HG02970 (cell line): ENCODE measurements at regions not wholly inside any gene's neighbourhood (a gene's known extent, or its start where the extent isn't known, plus 50 kb on each side); places are given as distances from the start of the nearest gene placed in this dataset.
"Not testable (repeated sequence)": the region's sequence is repeated elsewhere in the genome, so short reads cannot be mapped to it uniquely, and the experiment has no call there.

Experiments
- ATAC-seq: cut with Tn5 transposase; IDR thresholded peaks from one replicate; pipeline ENCODE4 v1.9.1; 2021; ENCODE audit warnings: mild to moderate bottlenecking, moderate library complexity, moderate number of reproducible peaks; ENCODE audit not compliant: unreplicated experiment, low FRiP score

DNA sequence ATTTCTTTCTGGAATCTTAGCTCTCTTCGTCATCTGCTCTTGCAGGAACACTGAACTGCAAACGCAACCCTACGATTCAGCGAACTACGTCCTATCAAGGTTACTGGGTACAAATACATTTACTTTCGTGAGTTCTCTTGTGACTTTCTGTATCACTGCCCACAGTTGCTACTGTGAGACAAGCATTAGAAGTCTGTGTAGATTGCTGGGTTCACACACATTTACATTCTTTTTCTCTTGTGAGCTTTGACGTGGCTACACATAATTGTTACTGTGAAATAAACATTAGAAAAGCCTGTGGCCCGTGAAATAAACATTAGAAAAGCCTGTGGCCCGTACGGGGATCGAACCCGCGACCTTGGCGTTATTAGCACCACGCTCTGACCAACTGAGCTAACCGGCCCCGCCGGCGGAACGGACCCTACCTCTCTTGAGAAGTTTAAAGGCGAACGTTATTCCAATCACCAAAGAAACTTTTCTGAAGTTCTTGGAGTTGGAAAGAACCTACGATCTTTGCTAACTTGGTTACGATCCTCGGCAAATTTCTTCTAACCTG, 61.2 kb upstream of the ZNF322 start:
- not testable (repeated sequence) for ATAC-seq

DNA sequence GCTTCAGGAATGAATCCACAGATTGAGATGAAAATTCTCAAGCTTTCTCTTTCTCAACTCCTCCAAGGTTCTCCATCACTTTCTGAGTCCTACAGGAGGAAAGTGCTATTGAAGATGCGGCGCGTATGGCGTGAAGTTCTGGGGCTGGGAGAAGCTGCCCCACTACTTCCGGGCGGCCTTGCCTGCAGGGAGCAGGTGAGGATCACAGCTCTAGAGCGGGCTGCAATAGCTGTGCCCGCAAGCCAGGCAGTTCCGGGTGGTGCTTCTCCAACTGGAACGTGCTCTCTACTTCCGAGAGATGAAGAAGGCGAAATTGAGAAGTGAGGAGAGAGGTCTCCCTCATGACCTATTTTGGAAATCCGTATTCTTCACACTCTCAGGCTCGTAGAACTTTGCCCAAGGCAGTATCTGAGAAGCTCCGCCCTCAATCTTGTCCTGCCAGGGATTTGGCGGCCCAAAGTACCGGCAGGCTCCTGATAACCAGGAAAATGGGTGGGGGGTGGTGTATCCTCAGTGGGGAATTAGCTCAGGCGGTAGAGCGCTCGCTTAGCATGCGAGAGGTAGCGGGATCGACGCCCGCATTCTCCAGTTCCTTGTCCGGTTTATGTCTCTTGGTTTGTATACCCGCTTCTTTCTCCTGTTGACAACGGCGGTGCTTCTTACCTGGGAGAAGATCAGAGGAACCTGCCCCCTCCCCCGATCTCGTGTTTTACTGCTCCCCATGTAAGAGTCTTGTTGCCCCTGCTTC, 70.6 kb upstream of the ZNF322 start:
- not testable (repeated sequence) for ATAC-seq

DNA sequence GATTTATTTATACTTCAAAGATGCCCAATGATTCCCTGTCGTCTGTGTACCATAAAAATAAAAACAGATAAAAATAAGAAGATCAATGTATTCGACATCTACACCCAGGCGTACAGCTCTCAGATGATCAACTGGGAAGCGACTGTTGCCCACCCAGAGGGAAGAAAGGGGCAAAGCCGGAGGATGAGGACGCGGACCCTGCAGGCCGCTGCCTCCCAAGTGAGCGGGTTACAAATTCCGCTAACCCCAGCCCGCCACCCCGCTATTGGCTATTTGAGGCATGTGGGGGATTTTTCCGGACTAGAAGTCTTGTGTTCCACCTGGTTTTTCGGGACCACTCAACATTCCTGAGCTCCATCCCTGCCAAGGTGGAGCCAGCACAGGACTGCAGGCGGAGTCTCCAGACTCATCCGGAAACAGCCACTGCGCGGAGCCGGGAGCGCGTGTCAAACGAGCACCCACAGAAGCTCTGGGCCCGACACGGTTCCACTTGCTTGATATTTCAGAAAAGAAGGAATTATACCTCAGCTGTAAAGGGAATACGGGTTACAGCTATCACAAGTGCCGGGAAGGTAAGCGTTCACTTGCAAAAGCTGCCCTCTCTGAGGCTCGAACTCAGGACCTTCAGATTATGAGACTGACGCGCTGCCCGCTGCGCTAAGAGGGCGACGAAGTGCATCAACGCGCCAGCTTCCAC, 75.4 kb upstream of the ZNF322 start:
- ATAC-seq, result not testable (repeated sequence)

- no peak for ATAC-seq
These were observed 80.3 kb upstream of the ZNF322 start for GRCh38 chr6:26739811-26740210.

GRCh38 chr6:26743157-26743821, 83.7 kb upstream of the ZNF322 start:
- no peak for ATAC-seq

GRCh38 chr6:26743941-26744699, 84.6 kb upstream of the ZNF322 start:
- ATAC-seq, result no peak

- ATAC-seq, result not testable (repeated sequence)
These were observed 85.3 kb upstream of the ZNF322 start for GRCh38 chr6:26744837-26745282.

DNA sequence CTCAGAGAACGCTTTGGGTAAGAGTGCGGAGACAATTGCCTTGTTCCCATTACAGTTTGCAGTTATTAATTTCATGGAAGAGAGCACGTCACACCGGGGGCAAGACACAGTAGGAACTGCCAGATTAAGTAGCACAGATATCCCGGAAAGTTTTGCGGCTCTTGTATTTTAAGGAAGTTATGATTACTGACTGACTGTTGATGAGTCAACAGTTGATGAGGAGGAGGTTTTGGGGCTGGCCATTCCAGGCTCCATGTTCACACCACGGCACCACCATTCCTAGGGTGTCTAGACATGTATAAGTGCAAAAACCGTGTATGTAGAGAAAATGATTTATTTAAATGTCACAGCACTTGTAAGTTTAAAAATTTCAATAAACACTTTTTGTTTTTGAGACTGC, 86.4 kb upstream of the ZNF322 start:
- not testable (repeated sequence) for ATAC-seq

DNA sequence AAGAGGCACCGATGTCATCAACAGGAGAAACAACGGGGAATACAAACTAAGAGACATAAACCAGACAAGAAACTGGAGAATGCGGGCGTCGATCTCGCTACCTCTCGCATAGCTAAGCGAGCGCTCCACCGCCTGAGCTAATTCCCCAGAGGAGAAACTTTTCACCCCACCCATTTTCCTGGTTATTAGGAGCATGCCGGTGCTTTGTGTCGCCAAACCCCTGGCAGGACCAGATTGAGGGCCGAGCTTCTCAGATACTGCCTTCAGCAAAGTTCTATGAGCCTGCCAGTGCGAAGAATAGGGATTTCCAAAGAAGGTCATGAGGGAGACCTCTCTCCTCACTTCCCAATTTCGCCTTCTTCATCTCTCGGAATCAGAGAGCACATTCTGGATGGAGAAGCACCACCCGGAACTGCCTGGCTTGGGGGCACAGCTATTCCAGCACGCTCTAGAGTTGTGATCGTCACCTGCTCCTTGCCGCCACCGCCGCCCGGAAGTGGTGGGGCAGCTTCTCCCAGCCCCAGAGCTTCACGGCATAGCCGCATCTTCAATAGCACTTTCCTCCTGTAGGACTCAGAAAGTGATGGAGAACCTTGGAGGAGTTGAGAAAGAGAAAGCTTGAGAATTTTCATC, 89.7 kb upstream of the ZNF322 start:
- not testable (repeated sequence) for ATAC-seq

DNA sequence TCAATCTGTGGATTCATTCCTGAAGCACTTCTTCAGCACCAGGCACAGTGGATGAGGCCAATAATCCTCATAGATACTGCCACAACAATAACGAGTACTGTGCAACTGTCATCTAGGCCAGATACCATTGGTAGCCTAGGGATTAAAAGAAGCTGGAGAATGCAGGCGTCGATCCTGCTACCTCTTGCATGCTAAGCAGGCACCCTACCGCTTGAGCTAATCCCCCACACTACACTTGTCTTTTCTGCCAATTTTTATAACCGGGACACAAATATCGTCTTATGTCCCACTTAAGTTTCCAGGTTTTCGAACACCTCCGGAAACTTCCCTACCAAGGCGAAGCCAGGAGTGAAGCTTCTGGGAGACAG, 90.2 kb upstream of the ZNF322 start:
- not testable (repeated sequence) for ATAC-seq

- ATAC-seq, result no peak
These were observed 94.7 kb upstream of the ZNF322 start for GRCh38 chr6:26754212-26754611.

DNA sequence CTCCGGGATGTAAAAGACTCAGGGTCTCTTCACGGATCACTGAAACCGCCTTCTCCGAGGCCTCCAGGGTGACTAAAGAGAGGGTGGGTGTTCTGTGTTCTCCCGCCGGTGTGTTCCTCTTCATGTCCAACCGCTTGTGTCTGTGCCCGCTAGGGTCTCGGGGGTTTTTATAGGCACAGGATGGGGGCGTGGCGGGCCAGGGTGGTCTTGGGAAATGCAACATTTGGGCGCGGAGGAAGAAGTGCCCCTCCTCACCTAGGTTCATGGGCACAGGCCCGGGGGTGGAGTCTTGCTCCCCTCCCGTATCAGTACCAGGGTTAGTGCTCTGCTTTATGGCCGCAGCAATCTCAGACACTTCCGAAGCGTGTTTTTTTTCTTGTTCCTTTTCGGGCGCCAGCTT, 95.3 kb upstream of the ZNF322 start:
- ATAC-seq, result not testable (repeated sequence)

GRCh38 chr6:26756067-26756805, 96.7 kb upstream of the ZNF322 start:
- ATAC-seq, result not testable (repeated sequence)

DNA sequence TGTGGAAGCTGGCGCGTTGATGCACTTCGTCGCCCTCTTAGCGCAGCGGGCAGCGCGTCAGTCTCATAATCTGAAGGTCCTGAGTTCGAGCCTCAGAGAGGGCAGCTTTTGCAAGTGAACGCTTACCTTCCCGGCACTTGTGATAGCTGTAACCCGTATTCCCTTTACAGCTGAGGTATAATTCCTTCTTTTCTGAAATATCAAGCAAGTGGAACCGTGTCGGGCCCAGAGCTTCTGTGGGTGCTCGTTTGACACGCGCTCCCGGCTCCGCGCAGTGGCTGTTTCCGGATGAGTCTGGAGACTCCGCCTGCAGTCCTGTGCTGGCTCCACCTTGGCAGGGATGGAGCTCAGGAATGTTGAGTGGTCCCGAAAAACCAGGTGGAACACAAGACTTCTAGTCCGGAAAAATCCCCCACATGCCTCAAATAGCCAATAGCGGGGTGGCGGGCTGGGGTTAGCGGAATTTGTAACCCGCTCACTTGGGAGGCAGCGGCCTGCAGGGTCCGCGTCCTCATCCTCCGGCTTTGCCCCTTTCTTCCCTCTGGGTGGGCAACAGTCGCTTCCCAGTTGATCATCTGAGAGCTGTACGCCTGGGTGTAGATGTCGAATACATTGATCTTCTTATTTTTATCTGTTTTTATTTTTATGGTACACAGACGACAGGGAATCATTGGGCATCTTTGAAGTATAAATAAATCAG, 106.8 kb upstream of the ZNF322 start:
- not testable (repeated sequence) for ATAC-seq

- ATAC-seq, result not testable (repeated sequence)
These were observed 111.6 kb upstream of the ZNF322 start for GRCh38 chr6:26770941-26771666.

- not testable (repeated sequence) for ATAC-seq
These were observed 113.9 kb upstream of the ZNF322 start for GRCh38 chr6:26773414-26773813.

- not testable (repeated sequence) for ATAC-seq
These were observed 121.0 kb upstream of the ZNF322 start for GRCh38 chr6:26780563-26780962.
